Kidney (tissue), 13 donors: ENCODE measurements at regions not wholly inside any gene's neighbourhood (a gene's known extent, or its start where the extent isn't known, plus 50 kb on each side); places are given as distances from the start of the nearest gene placed in this dataset.

Experiments
- DNase-seq, 5 donors: peaks; one replicate each; pipeline ENCODE4 v3.0.0-alpha.2; 2013 to 2020
- FAIRE-seq: peaks from 2 replicates; lab custom pipeline; 2012; peaks lifted over from hg19 to GRCh38; lab: Jason Lieb, UNC
- H3K27ac ChIP-seq, 2 donors: one replicate each; pipeline ENCODE4 v1.7.0; 2013; ENCODE audit warnings: low read depth in 2 of 2, low read length in 2 of 2, inconsistent platforms in 1 of 2
- H3K27me3 ChIP-seq: one replicate; pipeline ENCODE4 v1.7.1; 2013; ENCODE audit warnings: low read length, inconsistent platforms; ENCODE audit not compliant: control insufficient read depth, insufficient read depth
- H3K36me3 ChIP-seq, 3 donors: one replicate each; pipeline versions ENCODE4 v1.7.0 to v1.7.1; 2013; ENCODE audit warnings: low read length in 3 of 3, control low read depth in 1 of 3, inconsistent platforms in 1 of 3; ENCODE audit not compliant: insufficient read depth in 3 of 3, control insufficient read depth in 2 of 3
- H3K4me1 ChIP-seq, 3 donors: one replicate each; pipeline versions ENCODE4 v1.7.0 to v1.7.1; 2013; ENCODE audit warnings: low read length in 3 of 3, inconsistent platforms in 1 of 3, low read depth in 1 of 3; ENCODE audit not compliant: control insufficient read depth in 2 of 3, insufficient read depth in 2 of 3
- H3K4me3 ChIP-seq, 3 donors: one replicate each; pipeline versions ENCODE4 v1.7.0 to v1.8.1; 2013; ENCODE audit warnings: low read length in 3 of 3, control low read depth in 1 of 3, inconsistent platforms in 1 of 3
- H3K9ac ChIP-seq, 3 donors: one replicate each; pipeline versions ENCODE4 v1.7.0 to v1.7.1; 2013; ENCODE audit warnings: low read length in 3 of 3, control low read depth in 1 of 3, inconsistent platforms in 1 of 3
- H3K9me3 ChIP-seq, 3 donors: one replicate each; pipeline versions ENCODE4 v1.7.0 to v1.7.1; 2013; ENCODE audit warnings: low read length in 3 of 3, control low read depth in 1 of 3, inconsistent platforms in 1 of 3; ENCODE audit not compliant: control insufficient read depth in 2 of 3, insufficient read depth in 1 of 3
- intact Hi-C: fragments of 100-400 bp; cut with DNase I; formaldehyde crosslinking; loops from one replicate; pipeline ENCODE4 v1.11.1; 2022
- TF ChIP-seq, protein P1 (sequence below): IDR thresholded peaks from 3 replicates; pipeline ENCODE4 v1.5.1; 2012; ENCODE audit warnings: mild to moderate bottlenecking, moderate library complexity, borderline replicate concordance; ENCODE audit not compliant: insufficient read depth; ENCODE audit errors: extremely low read depth
- donor health status: control.
- donor health status: control.
- donor health status: control.
- donor health status: control.
- donor health status: control.
- donor health status: DM: yes; HTN: yes; CAD: no.
- donor health status: Normal renal cell carcinoma (clear cell type).

DNA sequence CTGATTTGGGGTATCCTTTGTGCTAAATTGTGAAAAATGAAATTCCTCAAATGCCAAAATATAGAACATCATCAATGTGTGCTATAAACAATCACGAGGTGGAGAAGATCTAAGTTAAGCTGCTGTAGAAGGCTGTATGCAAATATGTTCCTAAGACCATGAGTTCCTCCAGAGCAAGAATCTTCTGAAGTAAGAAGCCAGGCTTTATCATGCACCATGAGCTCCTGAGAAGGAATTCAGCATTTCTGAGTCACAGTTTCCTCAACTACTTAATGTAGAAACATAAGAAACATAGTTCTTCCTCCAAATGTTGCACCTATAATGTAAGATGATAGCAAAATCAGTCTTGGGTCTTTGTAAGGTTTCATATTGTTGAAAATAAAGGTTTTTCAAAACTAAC, 241.7 kb upstream of the MDFIC2 start:
- intact Hi-C loops, result no loop called here
- H3K4me3 ChIP-seq, result no peak overlapping the region
- FAIRE-seq (no peak), DNase-seq (no peak)
- H3K9me3 ChIP-seq, result no peaks in the 10 kb centered on the region
- no peaks in the 10 kb centered on the region for H3K4me1 ChIP-seq
- no peaks in the 10 kb centered on the region for H3K36me3 ChIP-seq
- no peak overlapping the region for H3K27ac ChIP-seq
- TF ChIP-seq, protein P1, sequence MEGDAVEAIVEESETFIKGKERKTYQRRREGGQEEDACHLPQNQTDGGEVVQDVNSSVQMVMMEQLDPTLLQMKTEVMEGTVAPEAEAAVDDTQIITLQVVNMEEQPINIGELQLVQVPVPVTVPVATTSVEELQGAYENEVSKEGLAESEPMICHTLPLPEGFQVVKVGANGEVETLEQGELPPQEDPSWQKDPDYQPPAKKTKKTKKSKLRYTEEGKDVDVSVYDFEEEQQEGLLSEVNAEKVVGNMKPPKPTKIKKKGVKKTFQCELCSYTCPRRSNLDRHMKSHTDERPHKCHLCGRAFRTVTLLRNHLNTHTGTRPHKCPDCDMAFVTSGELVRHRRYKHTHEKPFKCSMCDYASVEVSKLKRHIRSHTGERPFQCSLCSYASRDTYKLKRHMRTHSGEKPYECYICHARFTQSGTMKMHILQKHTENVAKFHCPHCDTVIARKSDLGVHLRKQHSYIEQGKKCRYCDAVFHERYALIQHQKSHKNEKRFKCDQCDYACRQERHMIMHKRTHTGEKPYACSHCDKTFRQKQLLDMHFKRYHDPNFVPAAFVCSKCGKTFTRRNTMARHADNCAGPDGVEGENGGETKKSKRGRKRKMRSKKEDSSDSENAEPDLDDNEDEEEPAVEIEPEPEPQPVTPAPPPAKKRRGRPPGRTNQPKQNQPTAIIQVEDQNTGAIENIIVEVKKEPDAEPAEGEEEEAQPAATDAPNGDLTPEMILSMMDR, result no peak
- H3K9ac ChIP-seq, result no peak overlapping the region
- no peaks in the 10 kb centered on the region for H3K27me3 ChIP-seq

DNA sequence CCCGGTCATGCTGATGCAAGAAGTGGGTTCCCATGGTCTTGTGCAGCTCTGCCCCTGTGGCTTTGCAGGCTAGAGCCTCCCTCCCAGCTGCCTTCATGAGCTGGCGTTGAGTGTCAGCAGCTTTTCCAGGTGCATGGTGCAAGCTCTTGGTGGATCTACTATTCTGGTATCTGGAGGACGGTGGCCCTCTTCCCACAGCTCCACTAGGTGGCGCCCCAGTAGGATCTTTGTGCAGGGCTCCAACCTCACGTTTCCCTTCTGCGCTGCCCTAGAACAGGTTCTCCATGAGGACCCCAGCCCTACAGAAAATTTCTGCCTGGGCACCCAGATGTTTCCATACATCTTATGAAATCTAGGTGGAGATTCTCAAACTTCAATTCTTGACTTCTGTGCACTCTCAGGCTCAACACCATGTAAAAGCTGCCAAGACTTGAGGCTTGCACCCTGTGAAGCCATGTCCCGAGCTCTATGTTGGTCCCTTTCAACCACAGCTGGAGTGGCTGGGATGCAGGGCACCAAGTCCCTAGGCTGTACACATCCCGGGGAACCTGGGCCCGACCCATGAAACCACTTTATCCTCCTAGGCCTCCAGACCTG, 238.4 kb upstream of the MDFIC2 start:
- FAIRE-seq (no peak), DNase-seq (peak; percentile 62 to 74 (median 67))
- TF ChIP-seq, protein P1, result peak; percentile 61
- Histone ChIP-seq H3K4me3 (no peak overlapping the region), H3K27me3 (no peaks in the 10 kb centered on the region), H3K9me3 (no peaks in the 10 kb centered on the region), H3K9ac (no peak overlapping the region), H3K4me1 (no peaks in the 10 kb centered on the region), H3K27ac (no peak overlapping the region), H3K36me3 (no peaks in the 10 kb centered on the region)
- intact Hi-C loops, result no loop called here

DNA sequence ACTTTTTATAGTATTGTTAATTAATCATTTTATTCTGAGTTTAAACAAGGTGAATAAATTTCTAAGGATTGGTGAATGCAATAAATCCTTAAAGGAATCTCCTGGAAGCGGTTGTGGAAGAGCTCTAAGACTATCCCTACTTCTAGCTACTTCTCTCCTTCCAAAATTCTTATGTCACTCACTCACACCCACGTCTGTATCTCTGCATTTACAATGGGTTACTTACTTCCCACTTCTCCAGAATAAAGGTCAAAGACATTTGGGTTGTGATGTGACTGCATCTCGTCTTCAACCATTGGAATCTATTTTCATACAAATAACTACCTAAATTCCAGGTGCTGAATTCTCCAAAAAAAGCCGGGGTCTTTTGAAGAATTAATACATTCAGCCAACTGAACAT, 234.2 kb upstream of the MDFIC2 start:
- H3K36me3 ChIP-seq, result no peaks in the 10 kb centered on the region
- intact Hi-C loops, result no loop called here
- no peak overlapping the region for H3K27ac ChIP-seq
- H3K4me1 ChIP-seq, result no peaks in the 10 kb centered on the region
- H3K4me3 ChIP-seq, result no peak overlapping the region
- no peaks in the 10 kb centered on the region for H3K9me3 ChIP-seq
- FAIRE-seq (no peak), DNase-seq (no peak)
- H3K9ac ChIP-seq, result no peak overlapping the region
- TF ChIP-seq, protein P1, result no peak
- H3K27me3 ChIP-seq, result no peaks in the 10 kb centered on the region

DNA sequence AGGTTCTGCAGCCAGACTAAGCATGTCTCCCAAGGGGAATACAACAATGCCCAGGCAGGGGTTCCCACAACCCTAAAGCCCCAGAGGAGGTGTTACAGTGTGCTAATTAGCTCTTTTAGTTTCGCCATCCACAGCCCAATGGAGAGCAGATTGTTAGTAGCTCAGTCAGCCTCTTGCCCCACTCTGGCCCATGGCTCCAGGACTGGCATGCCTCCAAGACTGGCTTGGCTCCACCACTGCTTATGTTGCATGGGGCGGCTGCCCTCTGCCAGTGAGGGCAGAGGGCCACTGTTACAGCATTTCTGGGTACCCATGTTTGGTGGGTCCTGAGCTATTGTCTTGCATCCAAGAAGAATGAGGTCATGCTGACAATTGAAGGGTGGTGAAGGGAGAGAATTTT, 231.1 kb upstream of the MDFIC2 start:
- H3K4me1 ChIP-seq, result no peaks in the 10 kb centered on the region
- FAIRE-seq (no peak), DNase-seq (no peak)
- H3K36me3 ChIP-seq, result no peaks in the 10 kb centered on the region
- TF ChIP-seq, protein P1, result no peak
- H3K27ac ChIP-seq, result no peak overlapping the region
- H3K9me3 ChIP-seq, result peaks cover 0 to 9% (median 0%) of the 10 kb centered on the region in 3 donors
- no peak overlapping the region for H3K4me3 ChIP-seq
- no peak overlapping the region for H3K9ac ChIP-seq
- no peaks in the 10 kb centered on the region for H3K27me3 ChIP-seq
- intact Hi-C loops, result no loop called here
